Prostate gland (tissue), 2 donors: ENCODE measurements at regions not wholly inside any gene's neighbourhood (a gene's known extent, or its start where the extent isn't known, plus 50 kb on each side); places are given as distances from the start of the nearest gene placed in this dataset.

ENCODE experiments used
- DNase-seq: peaks from one replicate; pipeline ENCODE4 v3.0.0-alpha.2; 2019; ENCODE audit warnings: low spot score
- H3K27ac ChIP-seq, 2 donors: fragments of 200-600 bp; sonication (generic); 2 replicates each; pipeline ENCODE4 v1.5.1; 2017 to 2019
- H3K27me3 ChIP-seq: fragments of 200-600 bp; sonication (generic); replicated peaks from 2 replicates; pipeline ENCODE4 v1.5.1; 2019; ENCODE audit not compliant: insufficient read depth
- H3K36me3 ChIP-seq, 2 donors: fragments of 200-600 bp; sonication (generic); 1 replicate in 1 of 2; 2 replicates in 1 of 2; pipeline versions ENCODE4 v1.5.1 to v1.8.1; 2017 to 2019
- H3K4me1 ChIP-seq: fragments of 200-600 bp; sonication (generic); replicated peaks from 2 replicates; pipeline ENCODE4 v1.5.1; 2019
- H3K4me3 ChIP-seq, 2 donors: fragments of 200-600 bp; sonication (generic); 2 replicates each; pipeline ENCODE4 v1.5.1; 2017 to 2019
- H3K9me3 ChIP-seq: fragments of 200-600 bp; sonication (generic); 2 replicates; pipeline ENCODE4 v1.5.1; 2017
- POLR2A ChIP-seq: fragments of 450-650 bp; IDR thresholded peaks from one replicate; pipeline ENCODE4 v1.6.1; 2016; ENCODE audit warnings: antibody characterized with exemption, mild to moderate bottlenecking
- WGBS: methylation state at CpG from one replicate; pipeline ENCODE4 v1.1.5; 2018; 5-methylcytosine and 5-hydroxymethylcytosine counted together
- intact Hi-C: fragments of 100-400 bp; cut with DNase I; formaldehyde crosslinking; loops from one replicate; pipeline ENCODE4 v1.14.2; 2022
- TF ChIP-seq, protein P1 (sequence below), 4 experiments: fragments of 200-600 bp in 2 of 4; fragments of 450-650 bp in 2 of 4; sonication (generic) in 2 of 4; IDR thresholded peaks; 1 replicate in 3 of 4; 2 replicates in 1 of 4; pipeline ENCODE4 v1.5.1; 2016 to 2019; ENCODE audit warnings: antibody characterized with exemption in 4 of 4, mild to moderate bottlenecking in 2 of 4, moderate library complexity in 2 of 4

- DNase-seq = no peak
- H3K27me3 ChIP-seq = no peaks in the 10 kb centered on the region
- no peak overlapping the region for H3K27ac ChIP-seq
- WGBS = 42% methylated on average over 5 of the region's 5 CpGs
- H3K36me3 ChIP-seq = no peaks in the 10 kb centered on the region
- no peak for TF ChIP-seq POLR2A
- TF ChIP-seq, protein P1, sequence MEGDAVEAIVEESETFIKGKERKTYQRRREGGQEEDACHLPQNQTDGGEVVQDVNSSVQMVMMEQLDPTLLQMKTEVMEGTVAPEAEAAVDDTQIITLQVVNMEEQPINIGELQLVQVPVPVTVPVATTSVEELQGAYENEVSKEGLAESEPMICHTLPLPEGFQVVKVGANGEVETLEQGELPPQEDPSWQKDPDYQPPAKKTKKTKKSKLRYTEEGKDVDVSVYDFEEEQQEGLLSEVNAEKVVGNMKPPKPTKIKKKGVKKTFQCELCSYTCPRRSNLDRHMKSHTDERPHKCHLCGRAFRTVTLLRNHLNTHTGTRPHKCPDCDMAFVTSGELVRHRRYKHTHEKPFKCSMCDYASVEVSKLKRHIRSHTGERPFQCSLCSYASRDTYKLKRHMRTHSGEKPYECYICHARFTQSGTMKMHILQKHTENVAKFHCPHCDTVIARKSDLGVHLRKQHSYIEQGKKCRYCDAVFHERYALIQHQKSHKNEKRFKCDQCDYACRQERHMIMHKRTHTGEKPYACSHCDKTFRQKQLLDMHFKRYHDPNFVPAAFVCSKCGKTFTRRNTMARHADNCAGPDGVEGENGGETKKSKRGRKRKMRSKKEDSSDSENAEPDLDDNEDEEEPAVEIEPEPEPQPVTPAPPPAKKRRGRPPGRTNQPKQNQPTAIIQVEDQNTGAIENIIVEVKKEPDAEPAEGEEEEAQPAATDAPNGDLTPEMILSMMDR (IDR thresholded peaks at IDR 0.05) = peak in 1 of 4 experiments; percentile 10
- intact Hi-C loops = loop anchor here (10.0 kb wide), 3 partner anchors 183 to 913 kb away; partner anchors contain the start of gene CACNA2D3
- H3K4me1 ChIP-seq = no peaks in the 10 kb centered on the region
- no peak overlapping the region for H3K4me3 ChIP-seq
- no peaks in the 10 kb centered on the region for H3K9me3 ChIP-seq
These were observed 50.3 kb upstream of the SELENOK start for GRCh38 chr3:53941950-53942349.
